Mesendoderm (in vitro differentiated cells): ENCODE measurements at regions not wholly inside any gene's neighbourhood (a gene's known extent, or its start where the extent isn't known, plus 50 kb on each side); places are given as distances from the start of the nearest gene placed in this dataset.
A peak's percentile ranks its signal among the peaks of the same experiment; 100 is the strongest.

ENCODE experiments used
- DNase-seq: peaks from one replicate; pipeline ENCODE4 v3.0.0; 2013
- H2AK5ac ChIP-seq: 2 replicates; pipeline ENCODE4 v1.6.1; 2013; ENCODE audit warnings: low read length, inconsistent platforms
- H2BK120ac ChIP-seq: 2 replicates; pipeline ENCODE4 v1.6.1; 2013; ENCODE audit warnings: low read depth, mild to moderate bottlenecking, low read length, moderate library complexity, mixed read lengths
- H2BK15ac ChIP-seq: replicated peaks from 2 replicates; pipeline ENCODE4 v1.6.1; 2013; ENCODE audit warnings: low read depth, mild to moderate bottlenecking, moderate library complexity
- H2BK5ac ChIP-seq: 2 replicates; pipeline ENCODE4 v1.6.1; 2013; ENCODE audit warnings: low read length, inconsistent platforms
- H3K18ac ChIP-seq: 2 replicates; pipeline ENCODE4 v1.6.1; 2013; ENCODE audit warnings: mild to moderate bottlenecking, low read length, mixed read lengths
- H3K23ac ChIP-seq: one replicate; pipeline ENCODE4 v1.6.1; 2013; ENCODE audit warnings: low read length
- H3K27ac ChIP-seq: 2 replicates; pipeline ENCODE4 v1.5.1; 2013; ENCODE audit warnings: low read depth, mild to moderate bottlenecking, inconsistent platforms, low read length, moderate library complexity
- H3K27me3 ChIP-seq: 2 replicates; pipeline ENCODE4 v1.6.1; 2013; ENCODE audit warnings: low read length, control low read depth, mild to moderate bottlenecking, inconsistent platforms; ENCODE audit not compliant: insufficient read depth, poor library complexity
- H3K36me3 ChIP-seq: 2 replicates; pipeline ENCODE4 v1.6.1; 2013; ENCODE audit warnings: low read length, inconsistent platforms; ENCODE audit not compliant: control insufficient read depth, insufficient read depth
- H3K4ac ChIP-seq: one replicate; pipeline ENCODE4 v1.6.1; 2013; ENCODE audit warnings: low read depth, mild to moderate bottlenecking, low read length, moderate library complexity
- H3K4me1 ChIP-seq: 2 replicates; pipeline ENCODE4 v1.6.1; 2013; ENCODE audit warnings: low read depth, low read length, inconsistent platforms; ENCODE audit not compliant: control insufficient read depth
- H3K4me2 ChIP-seq: 2 replicates; pipeline ENCODE4 v1.6.1; 2013; ENCODE audit warnings: low read length
- H3K4me3 ChIP-seq: 2 replicates; pipeline ENCODE4 v1.5.1; 2013; ENCODE audit warnings: mild to moderate bottlenecking, low read length
- H3K56ac ChIP-seq: one replicate; pipeline ENCODE4 v1.6.1; 2013; ENCODE audit warnings: low read length
- H3K79me1 ChIP-seq: 2 replicates; pipeline ENCODE4 v1.6.1; 2013; ENCODE audit warnings: low read length, inconsistent platforms
- H3K79me2 ChIP-seq: 2 replicates; pipeline ENCODE4 v1.6.1; 2013; ENCODE audit warnings: mild to moderate bottlenecking, low read length; ENCODE audit not compliant: control insufficient read depth, insufficient read depth
- H3K9ac ChIP-seq: 2 replicates; pipeline ENCODE4 v1.6.1; 2013; ENCODE audit warnings: low read length, inconsistent platforms
- H4K5ac ChIP-seq: one replicate; pipeline ENCODE4 v1.6.1; 2013; ENCODE audit warnings: low read length
- H4K8ac ChIP-seq: one replicate; pipeline ENCODE4 v1.6.1; 2013; ENCODE audit warnings: low read depth, mild to moderate bottlenecking, control low read depth, low read length, moderate library complexity
- WGBS: extraction: QIAGEN DNeasy Blood & Tissue Kit; methylation state at CpG from one replicate; pipeline ENCODE4 v1.1.7; 2013; ENCODE audit warnings: low lambda C conversion rate, missing lambda C conversion rate; ENCODE audit not compliant: insufficient coverage; ENCODE audit errors: extremely low coverage; 5-methylcytosine and 5-hydroxymethylcytosine counted together

DNA sequence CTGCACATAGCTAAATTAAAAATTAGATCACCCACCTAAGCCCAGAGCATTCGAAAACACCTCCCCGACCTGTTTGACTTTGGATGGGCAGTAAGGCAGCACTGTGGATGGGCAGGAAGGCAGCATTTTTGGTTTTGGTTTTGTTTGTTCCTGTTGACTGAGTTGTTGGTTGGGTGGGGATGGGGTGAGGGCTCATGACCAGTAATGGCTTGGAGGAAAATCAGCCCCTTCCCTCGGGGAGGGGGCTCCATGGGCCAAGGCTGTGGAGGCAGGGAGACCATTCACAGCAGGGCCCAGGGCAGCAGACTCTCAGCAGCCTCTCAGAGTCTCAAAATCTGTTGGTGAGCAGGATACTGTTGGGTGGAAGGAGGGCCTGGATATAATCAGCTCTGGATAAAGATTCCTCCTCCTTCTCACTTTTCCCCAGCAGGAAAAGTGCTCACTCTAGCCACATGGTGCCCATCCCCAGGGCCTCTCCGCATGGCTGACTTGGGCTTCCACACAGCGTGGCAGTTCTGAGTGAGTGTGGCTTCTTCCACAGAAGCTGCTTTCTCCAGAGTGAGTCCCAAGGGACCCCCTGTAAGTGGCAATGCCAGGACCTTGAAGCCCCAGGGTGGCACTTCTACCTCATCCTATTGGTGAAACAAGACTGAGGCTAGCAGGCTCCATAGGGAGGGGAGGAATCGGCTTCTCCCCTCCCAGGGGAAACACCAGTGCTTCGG, 1491.2 kb downstream of the BRD1 start:
- Histone ChIP-seq H3K4me2 (no peak overlapping the region), H2BK120ac (no peak overlapping the region), H3K27me3 (no peaks in the 10 kb centered on the region), H3K18ac (no peak overlapping the region), H3K36me3 (no peaks in the 10 kb centered on the region), H2BK5ac (no peak overlapping the region), H3K9ac (no peak overlapping the region), H2AK5ac (no peak overlapping the region), H3K23ac (no peak overlapping the region), H3K27ac (no peak overlapping the region), H4K5ac (no peak overlapping the region), H3K79me1 (no peaks in the 10 kb centered on the region), H2BK15ac (no peak overlapping the region), H3K56ac (no peak overlapping the region), H3K4me3 (no peak overlapping the region), H4K8ac (no peak overlapping the region), H3K4ac (no peak overlapping the region), H3K79me2 (no peaks in the 10 kb centered on the region), H3K4me1 (peaks cover 2% of the 10 kb centered on the region)
- DNase-seq, result no peak
- no CpG with 5 or more reads among the region's 7 CpGs for WGBS

DNA sequence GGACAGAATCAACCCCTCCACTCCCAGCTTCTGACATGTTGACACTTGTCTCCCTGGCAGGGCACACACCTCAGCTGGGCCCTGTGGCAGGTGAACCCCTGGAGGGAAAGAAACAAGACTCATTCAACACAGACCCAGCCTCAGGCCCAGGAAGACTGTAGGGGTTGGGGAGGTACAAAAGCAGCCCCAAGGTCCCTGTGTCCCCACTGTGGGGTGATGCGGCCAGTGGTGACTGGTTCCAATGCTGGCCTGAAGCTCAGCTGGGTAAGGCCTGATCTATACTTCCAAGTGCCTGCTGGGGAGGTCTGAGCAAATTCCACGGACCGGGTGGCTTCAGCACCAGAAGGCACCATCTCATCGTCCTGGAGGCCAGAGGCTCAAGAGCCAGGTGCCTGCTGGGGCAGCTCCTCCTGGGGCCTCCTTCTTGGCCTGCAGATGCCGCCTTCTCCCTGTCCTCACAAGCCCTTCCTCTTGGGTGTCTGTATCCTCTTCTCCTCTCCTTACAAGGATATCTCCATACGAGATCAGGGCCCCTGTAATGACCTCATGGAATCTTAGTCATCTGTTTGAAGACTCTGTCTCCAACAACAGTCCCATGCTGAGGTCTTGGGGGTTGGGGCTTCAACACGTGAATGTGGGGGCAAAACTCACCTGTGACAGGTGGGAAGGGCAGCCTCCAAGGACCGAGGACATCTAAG, 1492.1 kb downstream of the BRD1 start:
- Histone ChIP-seq H2AK5ac (no peak overlapping the region), H3K56ac (no peak overlapping the region)
- no CpG with 5 or more reads among the region's 8 CpGs for WGBS

DNA sequence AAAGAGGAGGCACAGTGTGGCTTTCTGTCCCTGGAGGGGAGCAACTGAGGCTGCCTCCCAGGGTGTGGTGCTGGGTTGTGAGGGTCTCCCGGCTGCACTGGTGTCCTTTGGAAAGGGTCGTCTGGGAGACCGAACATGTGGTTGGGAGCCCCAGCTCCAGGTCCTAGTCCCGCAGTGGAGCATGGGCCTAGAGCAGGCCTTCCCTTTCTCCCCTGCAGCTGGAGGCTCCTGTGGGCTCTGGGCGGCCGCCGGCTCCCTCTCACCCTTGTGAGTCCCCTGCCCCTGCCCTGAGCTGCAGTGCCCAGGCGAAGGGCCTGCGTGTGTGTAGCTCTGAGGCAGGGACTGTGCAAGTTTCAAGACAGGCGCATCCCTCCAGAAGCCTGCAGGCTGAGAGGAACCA, 1492.7 kb downstream of the BRD1 start:
- H3K23ac ChIP-seq, result no peak overlapping the region
- WGBS, result no CpG with 5 or more reads among the region's 10 CpGs

More for the DNA sequence above, 1492.1 kb downstream of the BRD1 start:
- Histone ChIP-seq H3K4ac (no peak overlapping the region), H2BK120ac (no peak overlapping the region), H3K79me2 (no peaks in the 10 kb centered on the region), H3K27me3 (no peaks in the 10 kb centered on the region), H3K79me1 (no peaks in the 10 kb centered on the region), H3K23ac (no peak overlapping the region), H3K4me3 (no peak overlapping the region), H2BK5ac (no peak overlapping the region), H3K18ac (no peak overlapping the region), H3K27ac (no peak overlapping the region), H3K9ac (no peak overlapping the region), H3K4me1 (peaks cover 2% of the 10 kb centered on the region), H4K8ac (no peak overlapping the region), H3K36me3 (no peaks in the 10 kb centered on the region), H3K4me2 (no peak overlapping the region), H4K5ac (no peak overlapping the region), H2BK15ac (no peak overlapping the region)
- DNase-seq, result peak; percentile 74

DNA sequence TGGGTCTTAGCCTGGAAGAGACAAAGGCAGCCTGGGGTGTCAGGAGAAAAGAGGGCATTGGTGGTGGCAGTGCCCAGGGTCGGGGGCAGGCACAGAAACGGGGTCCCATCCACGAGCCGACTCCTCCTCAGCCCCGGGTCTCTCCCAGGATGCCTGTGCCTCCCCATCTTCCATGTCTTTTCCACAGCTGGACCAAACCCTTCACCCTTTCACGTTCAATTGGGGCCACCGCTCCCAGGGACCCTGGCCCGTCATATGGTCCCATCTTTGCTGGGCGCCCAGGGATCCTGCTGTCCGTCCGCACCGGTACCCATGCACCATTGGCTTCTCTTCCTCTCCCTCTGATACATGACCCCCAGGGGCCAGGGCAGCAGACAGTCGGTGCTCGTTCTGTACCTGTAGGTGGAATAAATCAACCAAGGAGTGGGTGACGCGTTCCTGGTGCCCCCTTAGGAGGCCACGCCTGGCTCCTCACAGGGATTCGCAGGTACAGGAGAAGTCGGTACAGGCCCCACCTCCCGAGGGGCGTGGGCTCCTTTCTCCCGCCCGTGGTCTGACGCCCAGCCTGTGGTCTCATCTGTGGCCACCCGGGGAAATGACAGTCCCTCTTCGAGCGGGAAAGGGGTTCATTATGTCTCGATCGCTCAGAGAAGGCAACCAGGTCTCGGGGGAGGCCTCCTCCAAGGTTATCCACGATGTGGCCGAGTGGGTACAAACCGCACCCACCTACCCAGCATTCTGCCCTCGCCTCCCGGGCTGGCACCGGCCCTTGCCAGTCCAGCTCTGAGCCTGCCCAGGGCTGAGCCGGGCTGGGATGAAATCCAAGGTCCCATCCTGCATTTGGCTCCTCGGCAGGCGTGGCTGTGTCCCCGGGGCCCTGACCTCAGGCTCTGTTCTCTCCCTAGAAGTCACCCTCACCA, 1493.6 kb downstream of the BRD1 start:
- Histone ChIP-seq H2BK120ac (no peak overlapping the region), H2BK15ac (no peak overlapping the region), H2AK5ac (no peak overlapping the region), H3K27ac (no peak overlapping the region), H3K4me1 (peaks cover 2% of the 10 kb centered on the region), H2BK5ac (no peak overlapping the region), H3K79me2 (no peaks in the 10 kb centered on the region), H3K18ac (no peak overlapping the region), H3K4me3 (no peak overlapping the region), H3K36me3 (no peaks in the 10 kb centered on the region), H3K4ac (no peak overlapping the region), H3K9ac (no peak overlapping the region), H4K8ac (no peak overlapping the region), H3K23ac (no peak overlapping the region), H4K5ac (no peak overlapping the region), H3K79me1 (no peaks in the 10 kb centered on the region), H3K56ac (no peak overlapping the region), H3K27me3 (no peaks in the 10 kb centered on the region), H3K4me2 (no peak overlapping the region)
- DNase-seq, result no peak
- no CpG with 5 or more reads among the region's 40 CpGs for WGBS

More for the DNA sequence above, 1492.7 kb downstream of the BRD1 start:
- H3K56ac ChIP-seq, result no peak overlapping the region
- no peak overlapping the region for H3K4me2 ChIP-seq
- DNase-seq, result no peak
- H3K4me1 ChIP-seq, result peaks cover 2% of the 10 kb centered on the region
- no peak overlapping the region for H2BK5ac ChIP-seq
- no peak overlapping the region for H2BK120ac ChIP-seq
- no peak overlapping the region for H2AK5ac ChIP-seq
- no peaks in the 10 kb centered on the region for H3K79me2 ChIP-seq
- H2BK15ac ChIP-seq, result no peak overlapping the region
- no peak overlapping the region for H3K4ac ChIP-seq
- H3K4me3 ChIP-seq, result no peak overlapping the region
- H3K27ac ChIP-seq, result no peak overlapping the region
- no peaks in the 10 kb centered on the region for H3K27me3 ChIP-seq
- no peak overlapping the region for H3K18ac ChIP-seq
- no peak overlapping the region for H4K8ac ChIP-seq
- H3K9ac ChIP-seq, result no peak overlapping the region
- no peak overlapping the region for H4K5ac ChIP-seq
- no peaks in the 10 kb centered on the region for H3K79me1 ChIP-seq
- no peaks in the 10 kb centered on the region for H3K36me3 ChIP-seq

DNA sequence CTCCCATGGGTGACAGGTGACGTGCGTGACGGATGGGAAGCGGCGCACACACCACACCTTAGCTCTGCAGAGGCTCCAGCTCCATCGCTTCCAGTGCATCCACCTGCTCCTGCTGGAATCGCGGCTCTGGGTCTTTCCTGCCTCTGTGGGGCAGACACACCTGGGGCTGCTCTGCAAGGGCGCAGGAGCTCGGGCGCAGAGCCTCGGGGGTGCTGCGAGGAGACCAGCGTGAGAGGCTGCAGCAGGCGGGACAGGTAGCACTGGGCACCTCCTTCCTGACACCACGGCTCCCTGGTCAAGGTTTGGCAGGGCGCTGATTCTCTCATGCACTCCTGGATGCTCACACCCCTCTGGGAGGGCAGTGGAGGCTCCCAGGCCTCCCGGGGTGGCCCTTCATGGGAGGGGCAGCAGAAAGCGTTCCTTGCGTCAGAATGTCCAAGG, 1494.3 kb downstream of the BRD1 start:
- H3K79me1 ChIP-seq, result no peaks in the 10 kb centered on the region
- no peak overlapping the region for H4K8ac ChIP-seq
- no peak overlapping the region for H3K4me2 ChIP-seq
- no peak overlapping the region for H3K23ac ChIP-seq
- H3K79me2 ChIP-seq, result no peaks in the 10 kb centered on the region
- no peak overlapping the region for H3K9ac ChIP-seq
- no peak overlapping the region for H3K27ac ChIP-seq
- WGBS, result no CpG with 5 or more reads among the region's 20 CpGs
- no peak overlapping the region for H3K18ac ChIP-seq
- H3K4me1 ChIP-seq, result peaks cover 2% of the 10 kb centered on the region
- H3K56ac ChIP-seq, result no peak overlapping the region
- H3K4ac ChIP-seq, result no peak overlapping the region
- H2AK5ac ChIP-seq, result no peak overlapping the region
- no peaks in the 10 kb centered on the region for H3K36me3 ChIP-seq
- no peak overlapping the region for H4K5ac ChIP-seq
- no peak overlapping the region for H3K4me3 ChIP-seq
- H2BK120ac ChIP-seq, result no peak overlapping the region
- no peak overlapping the region for H2BK15ac ChIP-seq
- DNase-seq, result no peak
- no peaks in the 10 kb centered on the region for H3K27me3 ChIP-seq
- H2BK5ac ChIP-seq, result no peak overlapping the region
